ENCODE measurements at regions not wholly inside any gene's neighbourhood (a gene's known extent, or its start where the extent isn't known, plus 50 kb on each side); places are given as distances from the start of the nearest gene placed in this dataset.
"Not testable (repeated sequence)": the region's sequence is repeated elsewhere in the genome, so short reads cannot be mapped to it uniquely, and the experiment has no call there.

GRCh38 chr2:113386780-113387433, 50.6 kb upstream of the ZNG1B start:
- DNase-seq (ENCODE audit: extremely low read depth in 1 of 11, low read depth in 9 of 11, low spot score in 4 of 11): not testable (repeated sequence)

DNA sequence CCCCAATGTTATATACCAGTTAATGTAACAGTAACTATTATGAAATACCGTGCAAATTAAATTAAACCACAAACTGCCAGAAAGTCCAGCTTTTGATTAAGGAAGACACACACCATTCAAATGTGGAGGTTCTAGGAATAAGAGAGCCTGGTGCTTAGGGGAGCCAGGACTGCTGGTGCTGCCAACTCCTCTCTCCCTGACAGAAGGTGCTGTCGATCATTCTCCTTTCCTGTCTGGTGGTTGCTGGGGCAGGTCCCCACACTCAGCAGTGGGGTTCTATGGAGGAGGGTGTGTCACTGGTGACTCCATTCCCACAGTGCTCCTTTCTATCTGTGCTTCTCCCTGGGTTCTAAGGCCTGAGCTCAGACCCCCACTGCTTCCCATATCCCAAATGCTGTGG, 57.9 kb upstream of the ZNG1B start:
- not testable (repeated sequence) for DNase-seq (ENCODE audit: extremely low read depth in 1 of 11, low read depth in 9 of 11, low spot score in 4 of 11)

GRCh38 chr2:113376913-113377445, 60.5 kb upstream of the ZNG1B start:
- no peak for DNase-seq (ENCODE audit: extremely low read depth in 1 of 11, low read depth in 9 of 11, low spot score in 4 of 11)

GRCh38 chr2:113376253-113376912, 61.1 kb upstream of the ZNG1B start:
- DNase-seq (ENCODE audit: extremely low read depth in 1 of 11, low read depth in 9 of 11, low spot score in 4 of 11): no peak

DNA sequence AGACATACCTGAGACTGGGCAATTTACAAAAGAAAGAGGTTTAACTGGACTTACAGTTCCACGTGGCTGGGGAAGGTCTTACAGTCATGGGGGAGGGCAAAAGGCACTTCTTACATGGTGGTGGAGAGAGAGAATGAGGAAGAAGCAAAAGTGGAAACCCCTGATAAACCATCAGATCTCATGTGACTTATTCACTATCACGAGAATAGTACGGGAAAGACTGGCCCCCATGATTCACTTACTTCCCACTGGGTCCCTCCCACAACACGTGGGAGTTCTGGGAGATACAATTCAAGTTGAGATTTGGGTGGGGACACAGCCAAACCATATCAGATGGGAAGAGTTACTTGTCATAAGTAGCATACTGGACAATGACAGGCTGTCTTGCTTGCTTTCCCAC, 62.6 kb upstream of the ZNG1B start:
- not testable (repeated sequence) for DNase-seq (ENCODE audit: extremely low read depth in 1 of 11, low read depth in 9 of 11, low spot score in 4 of 11)

DNA sequence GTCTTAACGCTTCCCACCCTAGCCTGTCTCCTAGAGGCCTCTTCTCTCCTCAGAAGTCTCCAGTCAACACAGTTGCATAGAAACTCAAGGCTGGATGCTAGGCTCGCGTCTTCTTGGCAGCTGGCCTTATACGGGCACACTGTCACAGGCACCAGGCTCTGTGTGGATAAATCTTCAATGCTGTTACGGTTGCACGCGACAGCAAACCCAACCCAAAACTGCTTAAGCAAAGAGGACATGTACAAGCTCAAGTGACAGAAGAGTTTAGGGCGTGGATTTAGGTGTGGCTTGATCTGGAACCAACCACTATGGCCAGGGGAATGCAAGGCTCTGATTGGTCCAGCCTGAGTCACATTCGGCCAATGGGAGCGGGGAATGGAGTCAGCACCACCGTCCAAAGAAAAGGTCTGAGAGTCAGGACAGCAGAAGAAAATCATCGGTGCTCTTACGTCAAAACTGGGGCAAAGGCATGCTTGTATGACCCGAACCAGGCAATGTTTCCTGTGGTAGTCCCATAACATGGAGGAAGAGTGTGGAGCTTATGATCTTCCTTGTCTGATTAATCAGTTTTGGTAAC, 65.1 kb upstream of the ZNG1B start:
- not testable (repeated sequence) for DNase-seq (ENCODE audit: extremely low read depth in 1 of 11, low read depth in 9 of 11, low spot score in 4 of 11)

- peak in 10 of 11 donors; percentile 48 to 78 (median 62) for DNase-seq (ENCODE audit: extremely low read depth in 1 of 11, low read depth in 9 of 11, low spot score in 4 of 11)
These were observed 66.9 kb upstream of the ZNG1B start for GRCh38 chr2:113370478-113371091.

DNA sequence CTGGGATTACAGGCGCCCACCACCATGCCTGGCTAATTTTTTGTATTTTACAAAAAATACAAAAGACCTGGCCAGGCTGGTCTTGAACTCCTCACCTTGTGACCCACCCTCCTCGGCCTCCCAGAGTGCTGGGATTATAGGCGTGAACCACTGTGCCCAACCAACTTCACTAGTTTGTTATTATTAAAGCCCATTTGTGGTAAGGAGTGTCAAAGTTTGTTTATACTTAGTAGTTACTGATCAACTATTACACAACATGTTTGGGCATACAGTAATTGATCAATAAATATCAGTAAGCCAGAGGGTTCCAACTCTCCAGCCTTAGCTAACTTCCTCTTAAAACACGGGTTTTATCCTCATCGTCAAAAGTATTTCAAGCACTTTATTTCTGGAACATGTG, 67.5 kb upstream of the ZNG1B start:
- no peak for DNase-seq (ENCODE audit: extremely low read depth in 1 of 11, low read depth in 9 of 11, low spot score in 4 of 11)

GRCh38 chr2:113368581-113368980, 68.9 kb upstream of the ZNG1B start:
- DNase-seq (ENCODE audit: extremely low read depth in 1 of 11, low read depth in 9 of 11, low spot score in 4 of 11): not testable (repeated sequence)

GRCh38 chr2:113366821-113367220, 70.7 kb upstream of the ZNG1B start:
- not testable (repeated sequence) for DNase-seq (ENCODE audit: extremely low read depth in 1 of 11, low read depth in 9 of 11, low spot score in 4 of 11)

DNA sequence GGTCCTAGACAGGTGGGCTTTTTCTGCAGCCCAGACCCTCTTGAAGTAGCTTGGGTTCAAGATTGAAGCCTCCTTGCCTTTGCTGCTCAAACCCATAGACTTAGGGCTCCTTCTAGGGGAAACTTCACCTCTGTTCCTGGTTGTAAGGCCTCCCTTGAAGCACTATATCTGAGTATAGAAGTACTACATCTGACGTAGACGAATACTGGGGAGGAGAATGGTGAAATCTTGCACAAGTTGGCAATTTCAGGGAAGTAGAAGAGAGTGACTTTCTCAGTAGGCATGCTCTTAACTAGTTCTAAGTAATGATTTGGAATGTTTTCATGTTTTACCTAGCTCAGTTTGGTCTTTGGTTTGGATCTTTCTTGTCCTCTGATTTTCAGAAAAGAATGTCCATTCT, 71.7 kb upstream of the ZNG1B start:
- DNase-seq (ENCODE audit: extremely low read depth in 1 of 11, low read depth in 9 of 11, low spot score in 4 of 11): not testable (repeated sequence)

GRCh38 chr2:113365290-113365689, 72.2 kb upstream of the ZNG1B start:
- not testable (repeated sequence) for DNase-seq (ENCODE audit: extremely low read depth in 1 of 11, low read depth in 9 of 11, low spot score in 4 of 11)

DNA sequence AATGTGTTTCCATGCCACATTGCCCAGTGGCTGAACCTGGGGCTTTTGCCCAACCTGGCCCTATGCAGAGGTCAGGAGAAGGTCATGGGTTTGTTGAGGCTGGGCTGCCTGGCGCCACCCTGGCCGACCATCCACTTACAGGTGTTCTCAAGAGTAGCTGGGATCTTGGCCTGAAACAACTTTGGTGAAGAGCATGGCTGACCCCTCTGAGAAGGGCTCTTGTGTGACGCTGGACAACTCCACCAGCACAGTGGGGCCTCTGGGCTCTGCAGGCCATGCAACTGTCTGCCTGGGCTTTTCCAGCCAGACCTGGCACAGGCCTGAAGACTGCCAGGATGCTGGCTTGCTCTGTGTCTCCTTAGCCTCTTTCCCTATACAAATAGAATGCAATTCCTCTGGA, 76.4 kb upstream of the ZNG1B start:
- no peak for DNase-seq (ENCODE audit: extremely low read depth in 1 of 11, low read depth in 9 of 11, low spot score in 4 of 11)

- DNase-seq (ENCODE audit: extremely low read depth in 1 of 11, low read depth in 9 of 11, low spot score in 4 of 11): no peak
These were observed 78.3 kb upstream of the PAX8 start for GRCh38 chr2:113357071-113357470.

DNA sequence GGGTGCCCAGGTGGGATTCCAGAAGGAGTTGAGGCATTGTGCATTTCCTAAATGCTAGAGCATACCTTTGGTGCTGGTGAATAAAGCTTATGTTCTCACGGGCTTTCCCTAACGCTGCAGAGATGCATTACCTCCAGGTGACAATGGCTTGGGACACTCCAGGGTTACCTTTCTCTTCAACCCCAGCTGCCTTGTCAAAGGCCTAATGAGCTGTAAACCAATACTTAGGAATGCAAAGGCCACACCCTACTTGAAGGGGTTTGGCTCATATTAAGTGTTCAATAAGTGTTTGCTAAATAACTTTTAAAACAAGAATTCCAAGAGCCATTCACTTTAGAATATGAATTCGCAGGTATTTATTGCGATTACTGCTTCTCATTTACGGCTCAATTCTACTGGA, 77.6 kb upstream of the PAX8 start:
- DNase-seq (ENCODE audit: extremely low read depth in 1 of 11, low read depth in 9 of 11, low spot score in 4 of 11): not testable (repeated sequence)

DNA sequence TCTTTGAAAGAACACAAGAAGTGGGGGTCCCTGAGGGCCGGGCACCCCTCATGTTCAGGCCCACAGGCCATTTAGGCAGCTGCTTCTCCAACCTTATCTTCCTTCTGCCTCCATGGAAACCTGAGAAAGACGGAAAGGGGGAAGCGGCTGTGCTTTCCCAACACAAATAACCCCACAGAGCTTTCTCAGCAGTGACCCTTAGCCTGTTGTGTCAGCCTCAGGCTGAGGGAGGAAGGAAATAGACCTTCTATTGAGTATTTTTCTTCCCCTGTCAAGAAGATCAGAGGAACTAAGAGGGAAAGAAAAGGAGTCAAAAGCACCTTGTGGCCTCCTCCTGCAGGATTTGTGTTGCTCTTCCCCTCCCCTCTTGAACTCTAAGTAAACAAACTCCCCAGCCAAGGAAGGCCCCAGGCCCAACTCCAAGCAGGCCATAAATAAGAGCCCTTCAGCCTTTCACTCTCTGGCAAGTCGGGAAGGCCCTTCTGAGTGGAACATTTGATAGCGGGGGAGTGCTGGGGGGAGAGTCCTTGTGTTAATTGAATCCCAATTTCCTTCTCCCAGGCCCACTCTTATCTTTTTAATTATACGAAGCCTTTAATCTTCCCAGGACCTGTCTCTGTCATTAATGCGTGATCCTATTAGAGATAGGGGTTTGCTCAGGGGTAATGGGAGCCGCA, 76.8 kb upstream of the PAX8 start:
- peak in 6 of 11 donors; percentile 51 to 70 (median 56) for DNase-seq (ENCODE audit: extremely low read depth in 1 of 11, low read depth in 9 of 11, low spot score in 4 of 11)

- DNase-seq (ENCODE audit: extremely low read depth in 1 of 11, low read depth in 9 of 11, low spot score in 4 of 11): no peak
These were observed 72.9 kb upstream of the PAX8 start for GRCh38 chr2:113351375-113352355.

GRCh38 chr2:113343800-113344199, 65.1 kb upstream of the PAX8 start:
- DNase-seq (ENCODE audit: extremely low read depth in 1 of 11, low read depth in 9 of 11, low spot score in 4 of 11): not testable (repeated sequence)

Measured in renal cortex interstitium (tissue), 11 donors.